Endodermal cell (in vitro differentiated cells): ENCODE measurements at regions not wholly inside any gene's neighbourhood (a gene's known extent, or its start where the extent isn't known, plus 50 kb on each side); places are given as distances from the start of the nearest gene placed in this dataset.

Experiments used
- DNase-seq: peaks from one replicate; pipeline ENCODE4 v3.0.0-alpha.2; 2017
- H3K27ac ChIP-seq: 2 replicates; pipeline ENCODE4 v1.5.1; 2013; ENCODE audit warnings: mild to moderate bottlenecking, low read depth, low read length, moderate library complexity
- H3K27me3 ChIP-seq: 2 replicates; pipeline ENCODE4 v1.6.1; 2013; ENCODE audit warnings: mild to moderate bottlenecking, low read length, moderate library complexity; ENCODE audit not compliant: insufficient read depth, control insufficient read depth, poor library complexity, severe bottlenecking
- H3K36me3 ChIP-seq: 2 replicates; pipeline ENCODE4 v1.7.0; 2013; ENCODE audit warnings: mild to moderate bottlenecking, low read length, moderate library complexity; ENCODE audit not compliant: control insufficient read depth, insufficient read depth
- H3K4me1 ChIP-seq: one replicate; pipeline ENCODE4 v1.7.0; 2013; ENCODE audit warnings: low read length; ENCODE audit not compliant: control insufficient read depth, insufficient read depth
- H3K4me3 ChIP-seq: 2 replicates; pipeline ENCODE4 v1.5.1; 2013; ENCODE audit warnings: mild to moderate bottlenecking, low read length, moderate library complexity
- H3K9ac ChIP-seq: 2 replicates; pipeline ENCODE4 v1.6.1; 2013; ENCODE audit warnings: mild to moderate bottlenecking, low read length, moderate library complexity; ENCODE audit not compliant: poor library complexity, severe bottlenecking; ENCODE audit errors: extremely low read depth
- H3K9me3 ChIP-seq: 2 replicates; pipeline ENCODE4 v1.6.1; 2013; ENCODE audit warnings: mild to moderate bottlenecking, low read length, moderate library complexity; ENCODE audit not compliant: control insufficient read depth
- H3K27ac Mint-ChIP-seq: 2 replicates; pipeline ENCODE4 v1.8.0; 2020; ENCODE audit warnings: mixed read lengths
- H3K27me3 Mint-ChIP-seq: 2 replicates; pipeline ENCODE4 v1.8.0; 2021; ENCODE audit warnings: mild to moderate bottlenecking, mixed read lengths; ENCODE audit not compliant: insufficient read depth
- H3K36me3 Mint-ChIP-seq: 2 replicates; pipeline ENCODE4 v1.8.0; 2020; ENCODE audit warnings: low read depth, mixed read lengths
- H3K4me1 Mint-ChIP-seq: 2 replicates; pipeline ENCODE4 v1.8.0; 2020; ENCODE audit warnings: mixed read lengths
- H3K4me3 Mint-ChIP-seq: 2 replicates; pipeline ENCODE4 v1.8.0; 2020; ENCODE audit warnings: mild to moderate bottlenecking, moderate library complexity, mixed read lengths
- H3K9me3 Mint-ChIP-seq: 2 replicates; pipeline ENCODE4 v1.8.0; 2020; ENCODE audit warnings: mild to moderate bottlenecking, mixed read lengths
- CTCF ChIP-seq: fragments of 200-600 bp; sonication (generic); conservative IDR thresholded peaks from 2 replicates; pipeline ENCODE4 v1.5.0; 2021; ENCODE audit warnings: antibody characterized with exemption, mild to moderate bottlenecking
- WGBS, 2 experiments: methylation state at CpG; one replicate each; pipeline versions ENCODE4 v1.1.5 to v1.1.7; 2013; ENCODE audit warnings: missing lambda C conversion rate in 2 of 2, mixed read lengths in 1 of 2; ENCODE audit not compliant: insufficient coverage in 1 of 2, insufficient read length in 1 of 2; 5-methylcytosine and 5-hydroxymethylcytosine counted together

- no peak for TF ChIP-seq CTCF
- H3K9me3 ChIP-seq, result no peaks in the 10 kb centered on the region
- peaks cover 10% of the 10 kb centered on the region for H3K4me1 Mint-ChIP-seq
- WGBS, 2 experiments, result 50 to 93% methylated on average over 1 to 2 of the region's 2 CpGs
- no peak overlapping the region for H3K9ac ChIP-seq
- no peak overlapping the region for H3K27ac Mint-ChIP-seq
- DNase-seq, result no peak
- H3K27me3 Mint-ChIP-seq, result peaks cover 3% of the 10 kb centered on the region
- peak overlapping the region; percentile 66 for H3K27ac ChIP-seq
- no peaks in the 10 kb centered on the region for H3K36me3 Mint-ChIP-seq
- no peak overlapping the region for H3K4me3 Mint-ChIP-seq
- no peaks in the 10 kb centered on the region for H3K9me3 Mint-ChIP-seq
- no peaks in the 10 kb centered on the region for H3K36me3 ChIP-seq
- no peaks in the 10 kb centered on the region for H3K27me3 ChIP-seq
- H3K4me1 ChIP-seq, result no peaks in the 10 kb centered on the region
- no peak overlapping the region for H3K4me3 ChIP-seq
These were observed 132.2 kb downstream of the NKX6-1 start for GRCh38 chr4:84366907-84367306.

- H3K4me3 ChIP-seq, result no peak overlapping the region
- no peaks in the 10 kb centered on the region for H3K4me1 ChIP-seq
- Mint-ChIP-seq H3K4me1 (peaks cover 10% of the 10 kb centered on the region), H3K27me3 (peaks cover 3% of the 10 kb centered on the region), H3K36me3 (no peaks in the 10 kb centered on the region), H3K9me3 (peaks cover 6% of the 10 kb centered on the region), H3K4me3 (no peak overlapping the region), H3K27ac (no peak overlapping the region)
- no peak for TF ChIP-seq CTCF
- 82% methylated on average over 3 of the region's 3 CpGs; no CpG with 5 or more reads in 1 of the 2 experiments for WGBS, 2 experiments
- no peaks in the 10 kb centered on the region for H3K9me3 ChIP-seq
- no peak for DNase-seq
- no peak overlapping the region for H3K9ac ChIP-seq
- no peaks in the 10 kb centered on the region for H3K27me3 ChIP-seq
- peak overlapping the region; percentile 66 for H3K27ac ChIP-seq
- H3K36me3 ChIP-seq, result no peaks in the 10 kb centered on the region
These were observed 132.9 kb downstream of the NKX6-1 start for GRCh38 chr4:84366161-84366560.

- Histone ChIP-seq H3K9me3 (no peaks in the 10 kb centered on the region), H3K36me3 (no peaks in the 10 kb centered on the region), H3K27ac (peak overlapping the region; percentile 56), H3K9ac (no peak overlapping the region), H3K4me3 (no peak overlapping the region), H3K4me1 (no peaks in the 10 kb centered on the region), H3K27me3 (no peaks in the 10 kb centered on the region)
- Mint-ChIP-seq H3K27me3 (peaks cover 5% of the 10 kb centered on the region), H3K27ac (no peak overlapping the region), H3K9me3 (peaks cover 10% of the 10 kb centered on the region), H3K4me1 (peaks cover 10% of the 10 kb centered on the region), H3K36me3 (no peaks in the 10 kb centered on the region), H3K4me3 (no peak overlapping the region)
- 65 to 86% methylated on average over 6 to 10 of the region's 10 CpGs for WGBS, 2 experiments
- no peak for TF ChIP-seq CTCF
- DNase-seq, result no peak
These were observed 136.0 kb downstream of the NKX6-1 start for GRCh38 chr4:84362896-84363655.
